Epithelial cell of esophagus (primary cell): ENCODE measurements at regions not wholly inside any gene's neighbourhood (a gene's known extent, or its start where the extent isn't known, plus 50 kb on each side); places are given as distances from the start of the nearest gene placed in this dataset.
A peak's percentile ranks its signal among the peaks of the same experiment; 100 is the strongest.

Experiments used
- DNase-seq: peaks from one replicate; pipeline ENCODE4 v3.0.0; 2010; ENCODE audit warnings: low read depth
- H3K4me3 ChIP-seq: 2 replicates; pipeline ENCODE4 v1.5.1; 2011; ENCODE audit warnings: mild to moderate bottlenecking, low read length, control low read depth
- TF ChIP-seq, protein P1 (sequence below): IDR thresholded peaks from 2 replicates; pipeline ENCODE4 v1.5.1; 2011; ENCODE audit warnings: low read depth, mild to moderate bottlenecking, low read length, control low read depth, inconsistent platforms; ENCODE audit not compliant: insufficient read depth; ENCODE audit errors: missing control alignments

DNA sequence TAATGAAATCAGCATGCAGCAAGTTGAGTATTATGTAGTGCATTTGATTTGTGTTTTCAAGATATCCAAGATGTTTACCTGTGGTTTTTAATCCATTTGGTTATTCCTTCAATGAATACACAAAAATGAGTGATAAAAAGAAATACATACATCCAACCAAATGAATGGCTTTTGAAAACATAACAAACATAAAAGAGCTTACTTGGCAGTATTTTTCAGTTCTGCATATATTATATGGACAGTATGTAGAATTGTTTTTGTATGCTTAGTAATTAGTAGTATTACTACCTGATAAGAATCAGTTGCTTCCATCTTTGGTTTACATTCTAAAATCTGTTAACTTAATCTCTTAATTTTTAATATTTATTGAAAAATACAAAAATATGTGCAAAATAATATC, 908.9 kb upstream of the AGA start:
- no peak for DNase-seq
- no peak overlapping the region for H3K4me3 ChIP-seq
- TF ChIP-seq, protein P1, sequence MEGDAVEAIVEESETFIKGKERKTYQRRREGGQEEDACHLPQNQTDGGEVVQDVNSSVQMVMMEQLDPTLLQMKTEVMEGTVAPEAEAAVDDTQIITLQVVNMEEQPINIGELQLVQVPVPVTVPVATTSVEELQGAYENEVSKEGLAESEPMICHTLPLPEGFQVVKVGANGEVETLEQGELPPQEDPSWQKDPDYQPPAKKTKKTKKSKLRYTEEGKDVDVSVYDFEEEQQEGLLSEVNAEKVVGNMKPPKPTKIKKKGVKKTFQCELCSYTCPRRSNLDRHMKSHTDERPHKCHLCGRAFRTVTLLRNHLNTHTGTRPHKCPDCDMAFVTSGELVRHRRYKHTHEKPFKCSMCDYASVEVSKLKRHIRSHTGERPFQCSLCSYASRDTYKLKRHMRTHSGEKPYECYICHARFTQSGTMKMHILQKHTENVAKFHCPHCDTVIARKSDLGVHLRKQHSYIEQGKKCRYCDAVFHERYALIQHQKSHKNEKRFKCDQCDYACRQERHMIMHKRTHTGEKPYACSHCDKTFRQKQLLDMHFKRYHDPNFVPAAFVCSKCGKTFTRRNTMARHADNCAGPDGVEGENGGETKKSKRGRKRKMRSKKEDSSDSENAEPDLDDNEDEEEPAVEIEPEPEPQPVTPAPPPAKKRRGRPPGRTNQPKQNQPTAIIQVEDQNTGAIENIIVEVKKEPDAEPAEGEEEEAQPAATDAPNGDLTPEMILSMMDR = no peak

DNA sequence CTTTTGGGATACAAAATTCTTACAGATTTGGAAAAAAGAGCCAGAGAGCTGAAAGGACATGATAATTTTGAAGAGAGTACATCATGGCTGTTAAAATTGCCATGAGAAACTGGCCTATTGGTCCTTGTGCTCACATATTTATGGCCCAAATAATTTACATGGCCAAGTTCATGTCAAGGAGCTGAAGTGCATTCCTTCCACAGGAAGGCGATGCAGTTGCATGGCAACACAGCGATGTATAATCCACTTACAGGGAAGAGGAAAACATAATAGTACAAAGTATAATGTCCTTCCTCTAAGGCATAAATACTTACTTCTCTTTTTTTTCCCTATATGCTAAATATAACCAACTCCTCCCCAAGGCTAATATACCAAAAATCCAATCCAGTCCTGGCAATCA, 914.5 kb upstream of the AGA start:
- H3K4me3 ChIP-seq = no peak overlapping the region
- TF ChIP-seq, protein P1 = no peak
- DNase-seq = peak; percentile 7

DNA sequence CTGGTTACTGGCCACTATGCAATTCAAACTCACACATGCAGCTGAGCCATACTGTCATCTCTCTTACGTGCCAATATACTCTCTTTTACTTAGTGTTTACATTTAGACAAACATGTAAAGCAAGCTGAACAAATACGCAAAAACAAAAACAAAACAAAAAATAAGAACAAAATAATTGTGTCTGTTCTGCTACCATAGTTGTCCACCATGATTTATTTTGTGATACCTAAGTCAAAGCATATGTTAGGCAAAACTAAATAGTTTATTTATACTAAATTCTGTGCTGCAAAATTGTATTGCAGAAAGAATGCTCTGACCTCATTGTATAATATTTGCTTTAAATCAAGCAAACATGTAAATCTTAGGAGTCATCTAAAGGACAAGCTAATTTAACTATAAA, 943.2 kb upstream of the AGA start:
- no peak for DNase-seq
- TF ChIP-seq, protein P1 = no peak
- no peak overlapping the region for H3K4me3 ChIP-seq

DNA sequence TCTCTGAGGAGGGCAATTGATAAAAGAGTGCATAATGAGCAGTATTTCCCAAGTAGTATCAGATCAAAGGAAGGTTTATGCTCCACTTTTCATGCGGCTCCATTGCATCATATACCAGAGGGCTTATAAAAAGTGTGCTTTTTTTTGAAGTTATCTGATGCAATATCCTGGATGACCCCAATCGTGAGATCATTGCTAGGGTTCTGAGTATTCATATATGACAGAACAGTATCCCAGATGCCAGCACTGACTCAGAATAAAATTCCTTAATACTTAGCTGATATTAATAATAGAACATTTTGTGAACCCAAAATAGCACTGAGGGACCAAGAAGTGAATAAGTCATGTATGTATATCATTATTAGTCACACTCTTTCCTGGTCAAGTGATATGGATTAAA, 945.5 kb upstream of the AGA start:
- TF ChIP-seq, protein P1 = no peak
- no peak for DNase-seq
- no peak overlapping the region for H3K4me3 ChIP-seq

DNA sequence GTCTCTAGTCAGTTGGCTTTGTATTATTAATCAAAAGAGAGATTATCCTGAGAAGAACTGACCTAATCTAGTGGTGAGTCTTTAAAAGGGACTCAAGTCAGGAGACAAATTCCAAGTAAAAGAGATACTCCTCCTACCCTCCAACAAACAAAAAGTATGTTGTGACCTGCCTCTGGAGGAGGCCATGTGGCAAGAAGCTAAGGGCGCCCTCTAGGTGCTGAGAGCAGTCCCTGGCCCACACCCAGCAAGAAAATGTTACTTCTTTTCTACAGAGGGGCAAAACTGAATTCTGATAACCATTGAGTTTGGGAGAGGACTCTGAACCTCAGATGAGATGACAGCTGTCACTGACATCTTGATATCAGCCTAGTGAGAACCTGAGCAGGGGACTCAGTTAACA, 953.6 kb upstream of the AGA start:
- H3K4me3 ChIP-seq = no peak overlapping the region
- TF ChIP-seq, protein P1 = no peak
- DNase-seq = peak; percentile 22

DNA sequence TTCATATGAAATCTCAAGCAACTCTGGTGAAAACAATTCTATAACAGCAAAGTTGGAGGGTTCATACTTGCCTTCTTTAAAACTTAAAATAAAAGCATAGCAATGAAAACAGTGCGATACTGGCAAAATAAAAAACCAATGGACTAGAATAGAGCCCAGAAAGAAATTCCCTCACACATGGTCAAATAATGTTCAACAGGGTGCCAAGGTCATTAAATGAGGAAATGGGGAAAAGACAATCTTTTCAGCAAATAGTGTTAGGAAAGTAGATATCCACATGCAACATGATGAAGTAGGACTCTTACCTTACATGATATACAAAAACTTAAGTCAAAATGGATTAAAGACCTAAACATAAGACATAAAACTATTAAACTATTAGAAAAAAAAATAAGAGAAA, 970.2 kb upstream of the AGA start:
- H3K4me3 ChIP-seq = no peak overlapping the region
- TF ChIP-seq, protein P1 = no peak
- no peak for DNase-seq

DNA sequence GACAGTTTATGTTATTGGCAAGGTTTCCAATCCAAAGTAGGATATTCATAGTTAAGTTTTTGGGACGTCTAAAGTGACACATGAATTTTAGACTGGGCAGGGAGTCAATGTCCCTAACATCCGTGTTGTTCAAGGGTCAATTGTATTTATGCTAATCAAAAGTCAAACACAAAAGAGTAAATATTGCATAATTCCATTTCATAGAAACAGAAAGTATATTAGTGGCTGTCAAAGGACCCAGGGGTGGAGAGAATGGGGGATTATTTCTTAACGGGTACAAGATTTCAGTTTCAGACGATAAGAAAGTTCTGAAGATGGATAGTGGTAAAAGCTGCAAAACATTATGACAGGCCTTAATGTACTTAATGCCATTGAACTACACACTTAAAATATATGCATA, 971.8 kb upstream of the AGA start:
- no peak overlapping the region for H3K4me3 ChIP-seq
- no peak for DNase-seq
- TF ChIP-seq, protein P1 = no peak
